ENCODE measurements at regions not wholly inside any gene's neighbourhood (a gene's known extent, or its start where the extent isn't known, plus 50 kb on each side); places are given as distances from the start of the nearest gene placed in this dataset.
"Not testable (repeated sequence)": the region's sequence is repeated elsewhere in the genome, so short reads cannot be mapped to it uniquely, and the experiment has no call there.

GRCh38 chr14:50020799-50021198 lies 95.6 kb downstream of the VCPKMT start:
- DNase-seq: no peak

- no peak for DNase-seq
Observed at GRCh38 chr14:50021261-50022031, 94.9 kb downstream of the VCPKMT start.

GRCh38 chr14:50022661-50023060 lies 93.7 kb downstream of the VCPKMT start:
- DNase-seq: no peak

GRCh38 chr14:50023671-50024490 lies 92.5 kb downstream of the VCPKMT start:
- peak; percentile 62 for DNase-seq

GRCh38 chr14:50025073-50025472 lies 91.3 kb downstream of the VCPKMT start:
- no peak for DNase-seq

GRCh38 chr14:50025776-50026175 lies 90.6 kb downstream of the VCPKMT start:
- DNase-seq: no peak

GRCh38 chr14:50026396-50026795 lies 90.0 kb downstream of the VCPKMT start:
- no peak for DNase-seq

GRCh38 chr14:50027816-50028215 lies 88.6 kb downstream of the VCPKMT start:
- no peak for DNase-seq

- no peak for DNase-seq
Observed at GRCh38 chr14:50028458-50028857, 87.9 kb downstream of the VCPKMT start.

- DNase-seq: no peak
Observed at GRCh38 chr14:50030036-50030435, 86.3 kb downstream of the VCPKMT start.

- DNase-seq: not testable (repeated sequence)
Observed at GRCh38 chr14:50030911-50031310, 85.5 kb downstream of the VCPKMT start.

GRCh38 chr14:50031602-50032313 lies 84.6 kb downstream of the VCPKMT start:
- no peak for DNase-seq

GRCh38 chr14:50032462-50033167 lies 83.8 kb downstream of the VCPKMT start:
- not testable (repeated sequence) for DNase-seq

GRCh38 chr14:50035214-50035613 lies 81.2 kb downstream of the VCPKMT start:
- DNase-seq: no peak

- no peak for DNase-seq
Observed at GRCh38 chr14:50036211-50036610, 80.2 kb downstream of the VCPKMT start.

GRCh38 chr14:50036637-50037036 lies 79.7 kb downstream of the VCPKMT start:
- no peak for DNase-seq

- DNase-seq: no peak
Observed at GRCh38 chr14:50037240-50037639, 79.1 kb downstream of the VCPKMT start.

GRCh38 chr14:50037852-50038251 lies 78.5 kb downstream of the VCPKMT start:
- DNase-seq: no peak

GRCh38 chr14:50038398-50039119 lies 77.8 kb downstream of the VCPKMT start:
- DNase-seq: peak; percentile 90

GRCh38 chr14:50039120-50039517 lies 77.3 kb downstream of the VCPKMT start:
- no peak for DNase-seq

- no peak for DNase-seq
Observed at GRCh38 chr14:50039734-50040400, 76.5 kb downstream of the VCPKMT start.

- DNase-seq: no peak
Observed at GRCh38 chr14:50040401-50040775, 76.0 kb downstream of the VCPKMT start.

Measured in amniotic stem cell (primary cell).